GM18507 (cell line): ENCODE measurements at regions not wholly inside any gene's neighbourhood (a gene's known extent, or its start where the extent isn't known, plus 50 kb on each side); places are given as distances from the start of the nearest gene placed in this dataset.
"Not testable (repeated sequence)": the region's sequence is repeated elsewhere in the genome, so short reads cannot be mapped to it uniquely, and the experiment has no call there.

Source experiments
- DNase-seq: peaks from one replicate; pipeline ENCODE4 v3.0.0; 2011; ENCODE audit warnings: low read depth; ENCODE audit not compliant: insufficient read length; ENCODE audit errors: extremely low spot score
- FAIRE-seq: peaks from 2 replicates; lab custom pipeline; 2011; peaks lifted over from hg19 to GRCh38; lab: Jason Lieb, UNC

DNA sequence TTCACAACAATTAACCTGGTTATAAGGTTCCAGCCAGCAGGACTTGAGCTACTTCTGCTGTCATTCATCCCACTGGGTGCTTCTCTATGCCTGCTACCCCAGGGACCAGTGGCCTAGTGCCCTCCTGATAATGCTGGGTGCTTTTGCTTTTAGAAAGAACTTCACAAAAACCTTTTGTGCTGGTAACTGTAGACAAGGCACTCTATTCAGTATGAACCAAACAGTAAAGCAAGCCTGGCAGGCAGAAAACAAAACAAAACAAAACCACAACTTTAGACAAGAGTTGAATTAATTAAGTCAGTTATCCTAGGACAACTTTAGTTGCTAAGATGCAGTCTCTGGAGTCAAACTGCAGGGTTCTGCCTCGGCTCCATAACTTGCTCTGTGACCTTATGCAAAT, 61.9 kb upstream of the ADGRL2 start:
- no peak for DNase-seq
- FAIRE-seq, result no peak

DNA sequence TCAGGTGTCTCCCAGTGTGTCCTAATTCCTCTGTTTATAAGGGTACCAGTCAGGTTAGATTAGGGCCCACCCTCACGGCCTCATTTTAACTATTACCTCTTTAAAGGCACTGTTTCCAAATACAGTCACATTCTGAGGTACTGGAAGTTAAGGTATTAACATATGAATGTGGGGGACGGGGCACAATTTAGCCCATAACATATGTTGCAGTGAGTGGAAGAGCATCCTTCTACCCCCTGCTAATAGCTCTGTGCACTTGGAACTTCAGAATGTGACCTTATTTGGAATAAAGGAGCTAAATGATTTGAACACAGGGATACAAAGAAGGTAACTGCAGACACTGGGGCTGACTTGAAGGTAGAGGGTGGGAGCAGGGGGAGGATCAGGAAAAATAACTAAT, 67.3 kb upstream of the ADGRL2 start:
- no peak for FAIRE-seq
- no peak for DNase-seq

DNA sequence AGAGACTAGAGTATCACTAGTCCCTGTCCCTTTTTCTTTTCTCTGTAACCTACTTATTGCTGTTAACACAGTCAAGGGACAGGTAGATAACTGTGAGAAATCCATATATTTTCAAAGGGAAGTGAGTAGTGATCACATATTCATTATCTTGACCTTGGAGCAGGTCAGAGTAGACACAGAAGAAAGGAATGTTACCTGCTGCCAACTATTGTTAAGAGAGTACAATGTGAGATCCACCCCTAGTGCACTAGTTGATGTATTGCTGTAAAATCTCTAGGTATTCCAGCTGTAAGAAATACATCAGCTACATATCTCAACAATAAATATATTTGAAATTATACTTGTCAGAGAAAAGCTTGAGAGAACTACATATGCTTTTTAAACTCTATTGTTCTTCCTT, 68.7 kb upstream of the ADGRL2 start:
- DNase-seq (no peak), FAIRE-seq (no peak)

DNA sequence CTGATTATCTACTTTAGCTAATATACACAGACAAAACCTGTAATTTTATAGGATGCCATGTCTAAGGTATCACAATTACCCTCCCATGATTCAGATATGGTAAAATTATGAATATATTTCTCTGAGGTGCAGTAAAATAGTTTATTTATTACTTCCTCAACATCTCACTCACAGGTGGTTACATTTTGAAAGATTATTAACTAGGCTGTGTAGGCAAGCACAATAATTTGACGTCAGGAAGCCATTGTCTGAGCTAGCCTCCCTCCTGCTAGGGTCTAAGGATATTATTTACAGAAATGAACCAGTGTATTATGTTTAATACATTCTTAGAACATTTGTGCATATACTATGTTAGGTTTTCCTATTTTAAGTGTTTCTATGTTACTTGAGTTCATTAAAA, 69.9 kb upstream of the ADGRL2 start:
- peak; percentile 31 for FAIRE-seq
- no peak for DNase-seq

DNA sequence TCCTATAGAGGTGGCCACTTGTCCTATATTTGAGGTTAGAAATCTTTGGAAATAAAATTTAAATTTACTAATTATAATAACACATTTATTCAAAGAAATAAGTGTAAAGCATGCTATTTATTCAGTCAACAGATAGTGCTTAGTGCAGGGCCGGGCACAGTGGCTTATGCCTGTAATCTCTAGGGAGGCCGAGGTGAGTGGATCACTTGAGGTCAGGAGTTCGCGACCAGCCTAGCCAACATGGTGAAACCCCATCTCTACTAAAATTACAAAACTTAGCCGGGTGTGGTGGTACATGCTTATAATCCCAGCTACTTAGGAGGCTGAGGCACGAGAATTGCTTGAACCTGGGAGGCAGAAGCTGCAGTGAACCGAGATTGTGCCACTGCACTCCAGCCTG, 70.4 kb upstream of the ADGRL2 start:
- not testable (repeated sequence) for DNase-seq, FAIRE-seq

DNA sequence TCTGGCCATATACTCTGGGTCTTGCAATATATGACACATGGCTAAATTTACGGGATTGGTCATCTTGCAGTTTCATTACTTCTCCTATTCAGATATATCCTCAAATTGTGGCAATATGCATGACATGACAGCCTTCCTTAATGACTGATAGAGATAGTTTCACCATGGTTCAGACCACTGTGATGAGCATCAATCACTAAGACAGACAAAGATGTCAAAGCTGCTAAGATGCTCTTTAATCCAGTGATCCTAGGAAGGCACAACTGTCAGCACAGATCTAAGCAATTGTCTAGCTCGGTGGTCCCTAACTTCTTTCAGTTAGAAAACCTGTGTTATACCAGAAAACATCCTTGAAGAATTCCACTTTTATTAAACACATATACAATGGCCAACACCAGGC, 70.9 kb upstream of the ADGRL2 start:
- DNase-seq (no peak), FAIRE-seq (no peak)

DNA sequence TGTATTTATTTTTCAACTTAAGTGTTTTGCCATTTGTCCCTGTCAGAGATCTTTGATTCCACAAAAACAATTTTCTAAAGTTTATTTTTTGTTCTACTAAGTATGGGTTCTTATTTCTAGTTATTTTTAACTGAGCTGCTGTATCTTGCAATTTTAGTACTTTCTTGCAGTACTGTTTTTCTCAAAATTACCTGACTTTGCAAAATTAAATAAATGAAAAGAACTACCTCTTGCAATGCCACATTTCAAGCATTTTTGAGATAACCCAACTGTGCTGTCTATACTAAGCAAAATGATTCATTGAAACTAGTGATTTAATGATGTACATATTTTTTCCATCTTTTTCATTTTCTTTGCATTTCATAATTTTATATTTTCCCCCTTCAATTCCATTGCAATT, 71.5 kb upstream of the ADGRL2 start:
- FAIRE-seq (no peak), DNase-seq (no peak)

DNA sequence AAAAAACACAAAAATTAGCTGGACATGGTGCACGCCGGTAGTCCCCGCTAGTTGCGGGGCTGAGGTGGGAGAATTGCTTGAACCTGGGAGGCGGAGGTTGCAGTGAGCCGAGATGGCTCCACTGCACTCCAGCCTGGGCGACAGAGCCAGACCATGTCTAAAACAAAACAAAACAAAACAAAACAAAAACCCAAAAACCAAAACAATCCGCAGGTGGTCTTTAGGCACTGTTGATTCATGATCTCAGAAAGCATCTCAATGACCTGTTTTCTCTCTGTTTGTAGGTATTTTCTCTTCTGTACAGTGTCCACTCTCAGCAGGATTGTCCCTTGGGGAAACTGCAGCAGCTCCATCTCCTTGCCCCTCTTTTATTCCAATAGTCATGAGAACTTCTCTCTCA, 74.9 kb upstream of the ADGRL2 start:
- FAIRE-seq (no peak), DNase-seq (no peak)

DNA sequence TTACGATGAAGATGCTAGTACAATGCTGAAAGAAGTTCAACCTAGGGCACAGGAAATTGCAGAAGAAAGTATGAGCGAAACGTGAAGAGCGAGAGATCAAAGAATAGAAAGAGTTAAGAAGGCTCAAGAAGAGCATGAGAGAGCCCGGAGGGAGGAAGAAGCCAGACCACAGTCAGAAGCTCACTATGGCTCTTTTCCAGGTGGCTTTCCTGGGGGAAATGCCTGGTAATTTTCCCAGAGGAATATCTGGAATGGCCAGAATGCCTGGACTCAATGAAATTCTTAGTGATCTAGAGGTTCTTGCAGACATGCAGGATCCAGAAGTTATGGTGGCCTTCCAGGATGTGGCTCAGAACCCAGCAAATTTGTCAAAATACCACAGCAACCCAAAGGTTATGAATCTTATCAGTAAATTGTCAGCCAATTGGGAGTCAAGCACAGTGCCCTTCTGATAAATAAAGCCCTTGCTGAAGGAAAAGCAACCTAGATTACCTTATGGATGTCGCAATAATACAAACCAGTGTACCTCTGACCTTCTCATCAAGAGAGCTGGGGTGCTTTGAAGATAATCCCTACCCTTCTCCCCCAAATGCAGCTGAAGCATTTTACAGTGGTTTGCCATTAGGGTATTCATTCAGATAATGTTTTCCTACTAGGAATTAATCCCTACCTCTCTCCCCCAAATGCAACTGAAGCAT, 78.0 kb upstream of the ADGRL2 start:
- FAIRE-seq, DNase-seq: not testable (repeated sequence)

DNA sequence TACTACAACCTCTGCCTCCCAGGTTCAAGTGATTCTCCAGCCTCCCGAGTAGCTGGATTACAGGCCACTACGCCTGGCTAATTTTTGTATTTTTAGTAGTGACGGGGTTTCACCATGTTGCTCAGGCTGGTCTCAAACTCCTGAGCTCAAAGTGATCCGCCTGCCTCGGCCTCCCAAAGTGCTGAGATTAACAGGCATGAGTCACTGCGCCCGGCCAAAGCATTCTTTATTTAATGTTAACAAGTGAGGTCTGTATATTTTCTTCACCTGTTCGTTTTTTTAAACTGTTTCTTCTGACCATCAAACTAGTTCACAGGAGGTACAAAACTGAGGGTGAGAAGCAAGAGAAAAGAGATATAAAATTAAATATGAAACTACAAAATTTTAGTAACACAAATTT, 80.5 kb upstream of the ADGRL2 start:
- FAIRE-seq, DNase-seq: not testable (repeated sequence)

DNA sequence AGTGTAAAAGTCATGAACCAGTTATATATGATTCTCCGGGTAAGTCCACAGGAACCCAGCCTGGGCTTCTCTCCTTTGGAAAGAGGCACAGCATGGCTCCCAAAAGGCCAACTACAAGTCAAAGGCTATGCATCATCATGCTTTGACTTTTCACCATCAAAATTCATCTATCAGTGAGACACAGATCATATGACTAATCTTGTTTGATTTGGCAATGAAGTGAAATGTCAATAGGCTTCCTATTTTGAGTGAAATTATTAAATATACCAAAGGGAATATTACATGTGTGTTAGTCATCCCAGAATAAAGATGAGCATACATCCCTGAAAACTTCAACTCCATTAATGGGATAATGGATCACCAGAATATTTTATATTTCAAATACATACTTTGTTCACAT, 83.5 kb upstream of the ADGRL2 start:
- DNase-seq (no peak), FAIRE-seq (no peak)

DNA sequence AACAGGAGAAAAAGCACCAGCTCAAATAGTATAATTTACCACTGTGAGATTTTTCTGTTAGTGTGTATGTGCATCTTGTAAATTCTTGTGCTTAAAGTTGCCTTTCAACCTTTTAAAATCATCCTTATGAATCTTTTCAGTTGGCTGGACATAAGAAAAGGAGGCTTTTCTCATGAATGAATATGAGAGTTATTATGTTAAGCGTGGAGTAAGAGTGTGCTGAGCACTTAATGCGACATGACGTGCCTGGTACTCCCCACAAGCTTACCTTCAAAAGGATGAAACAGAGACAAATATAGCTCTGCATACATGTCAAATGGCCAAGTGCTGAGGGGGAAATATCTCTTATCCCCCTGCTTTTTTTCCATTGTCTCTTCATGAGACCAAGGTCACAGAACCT, 85.3 kb upstream of the ADGRL2 start:
- FAIRE-seq, result no peak
- DNase-seq, result no peak

DNA sequence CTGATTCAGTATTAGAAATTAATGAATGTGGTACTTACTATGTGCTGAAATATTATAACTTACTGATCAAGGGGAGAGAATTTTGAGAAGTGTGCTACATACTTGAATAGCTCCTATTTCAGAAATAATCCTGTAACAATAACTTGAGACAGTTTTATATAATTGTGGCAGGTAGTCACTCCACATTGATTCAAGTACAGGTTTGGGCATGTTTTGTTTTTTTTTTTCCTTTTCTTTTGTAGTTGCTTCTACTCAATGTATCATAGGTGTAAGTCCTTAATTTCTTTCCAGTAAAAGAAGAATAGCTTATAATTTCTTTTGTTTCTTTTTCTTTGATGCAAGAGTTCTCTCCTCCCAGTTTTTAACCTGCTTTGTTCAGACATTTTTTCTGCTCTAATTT, 86.1 kb upstream of the ADGRL2 start:
- FAIRE-seq (no peak), DNase-seq (no peak)

DNA sequence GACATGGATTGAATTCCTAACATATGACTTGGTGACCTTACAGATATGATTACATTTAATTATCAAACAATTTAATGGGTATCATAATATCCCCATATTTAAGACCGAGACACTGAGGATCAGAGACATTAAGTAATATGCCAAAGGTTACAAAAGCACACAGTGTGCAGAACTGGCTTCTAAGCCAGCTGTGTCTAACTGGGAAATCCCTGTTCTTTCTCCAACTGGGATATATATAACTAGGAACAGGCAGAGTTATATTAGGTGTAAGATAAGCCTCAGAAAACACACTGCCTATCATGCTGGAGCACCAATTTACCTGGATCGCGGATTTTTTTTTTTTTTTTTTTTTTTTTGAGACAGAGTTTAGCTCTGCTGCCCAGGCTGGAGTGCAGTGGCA, 88.3 kb upstream of the ADGRL2 start:
- DNase-seq, result no peak
- FAIRE-seq, result no peak

DNA sequence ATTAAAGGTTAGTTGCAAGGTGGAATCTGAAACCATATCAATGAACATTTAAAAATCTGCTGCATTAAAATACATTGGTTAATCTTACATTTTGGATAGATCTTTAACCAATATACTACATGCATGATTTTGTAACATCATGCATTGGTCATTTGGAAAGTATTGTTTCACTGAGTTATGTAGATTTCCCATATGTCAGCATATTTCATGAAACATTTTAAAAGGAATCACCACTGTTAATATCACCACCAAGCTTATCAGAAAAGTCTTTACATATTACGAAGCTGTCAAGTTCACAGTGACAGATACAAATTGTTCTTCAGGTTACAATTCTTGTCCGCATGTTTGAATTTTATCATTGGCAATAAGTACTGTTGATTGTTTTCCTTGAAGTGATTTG, 89.9 kb upstream of the ADGRL2 start:
- FAIRE-seq (no peak), DNase-seq (no peak)

DNA sequence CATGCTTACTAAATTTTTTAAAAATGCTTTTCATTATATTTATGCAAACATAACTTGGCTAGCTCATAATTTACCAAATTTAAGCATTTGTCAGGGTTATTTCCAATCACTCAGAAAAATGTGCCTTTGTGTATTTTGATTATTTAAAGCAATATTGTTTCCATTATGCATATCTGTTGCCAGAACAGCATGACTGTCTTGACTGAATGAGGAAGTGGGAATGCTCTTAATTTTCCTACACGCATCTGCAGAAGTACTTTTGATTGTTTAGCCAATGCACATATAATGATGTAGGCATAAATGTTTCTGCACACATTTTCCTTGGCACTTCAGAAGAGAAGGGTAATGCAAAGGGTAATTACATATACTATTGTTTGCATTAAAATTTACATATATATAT, 92.5 kb upstream of the ADGRL2 start:
- DNase-seq, result no peak
- FAIRE-seq, result no peak

DNA sequence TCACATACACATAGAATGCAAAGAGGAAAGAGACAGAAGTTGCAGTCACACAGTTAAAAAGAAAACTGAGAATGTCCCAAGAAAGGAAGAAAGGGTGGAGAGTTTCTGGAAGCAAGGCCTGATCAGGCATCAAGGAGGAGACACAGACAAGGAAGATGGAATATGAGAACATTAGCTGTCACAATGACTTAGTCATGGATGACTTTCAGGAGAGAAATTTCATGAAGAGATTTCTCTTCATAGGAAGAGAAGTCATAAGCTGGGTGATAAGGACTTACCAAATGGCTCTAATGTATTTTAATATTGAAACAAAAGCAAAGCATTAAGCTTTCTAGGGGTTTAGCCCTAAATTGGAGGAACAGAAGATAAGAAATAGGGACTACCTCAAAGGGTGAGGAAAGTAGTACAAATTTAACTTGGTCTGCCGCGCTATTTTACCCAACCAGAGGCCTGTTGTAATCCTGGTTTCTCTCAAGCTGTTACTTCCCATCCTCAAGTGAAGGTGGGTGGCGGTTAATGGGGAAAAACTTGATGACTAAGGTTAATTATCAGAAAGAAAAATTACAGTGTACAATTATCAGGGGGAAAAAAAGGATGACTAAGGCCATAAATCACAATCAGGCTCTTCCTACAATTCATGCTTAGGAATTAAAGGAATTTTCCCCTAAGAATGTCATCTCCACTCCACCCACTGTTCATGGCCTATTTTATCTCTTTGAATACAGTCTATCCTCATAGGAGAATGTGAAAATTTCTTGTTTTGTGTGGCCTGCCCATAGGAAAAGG, 93.9 kb upstream of the ADGRL2 start:
- DNase-seq (no peak), FAIRE-seq (no peak)

DNA sequence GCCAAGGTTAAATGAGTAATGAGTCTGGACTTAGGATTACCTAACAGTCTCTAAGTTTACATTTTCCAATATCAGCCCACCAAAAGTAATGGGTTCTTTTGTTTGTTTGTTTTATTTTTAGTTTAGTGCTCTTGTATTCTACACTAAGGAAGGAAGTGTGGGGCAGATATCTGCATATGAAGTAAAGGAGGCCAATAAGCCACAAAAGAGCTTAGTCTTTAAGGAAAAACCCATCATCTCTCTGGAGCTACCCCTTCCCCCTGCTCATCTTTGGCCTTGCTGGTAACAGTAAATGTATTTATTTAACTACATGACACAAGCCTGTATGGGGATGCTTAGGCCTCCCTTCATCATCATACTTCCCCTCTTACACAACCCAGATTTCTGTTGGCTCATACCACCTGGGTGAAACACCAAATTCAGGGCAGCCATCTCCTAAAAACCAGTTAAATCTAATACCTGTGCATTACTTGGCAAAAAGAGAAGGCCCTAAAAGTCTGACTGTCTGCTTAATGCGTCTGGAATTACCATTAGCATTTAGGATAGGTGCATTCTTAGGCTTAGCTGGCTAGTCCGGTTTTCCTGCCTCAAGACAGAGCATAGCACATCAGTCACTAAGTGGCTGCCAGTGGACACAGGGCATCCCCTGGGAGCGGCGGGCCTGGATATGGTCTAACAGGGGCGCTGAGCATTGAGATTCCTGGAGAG, 96.8 kb upstream of the ADGRL2 start:
- FAIRE-seq, result no peak
- DNase-seq, result no peak

DNA sequence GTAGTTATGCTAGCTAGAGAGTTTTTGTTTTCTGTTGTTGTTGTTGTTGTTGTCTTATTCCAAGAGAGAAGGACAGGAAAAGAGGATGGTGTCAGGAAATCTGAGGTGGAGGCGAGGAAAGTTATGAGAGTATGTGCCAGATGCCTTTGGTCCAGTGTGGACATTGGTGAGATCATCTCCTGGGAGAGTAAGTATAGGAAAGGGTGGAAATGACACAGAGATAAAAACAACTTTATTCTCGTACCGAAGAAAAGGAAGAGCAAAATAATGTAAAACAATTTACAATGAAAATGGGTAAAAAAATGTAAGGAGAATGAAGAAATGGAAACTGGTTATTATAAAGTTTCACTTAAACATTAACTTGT, 97.4 kb upstream of the ADGRL2 start:
- FAIRE-seq, result no peak
- no peak for DNase-seq

DNA sequence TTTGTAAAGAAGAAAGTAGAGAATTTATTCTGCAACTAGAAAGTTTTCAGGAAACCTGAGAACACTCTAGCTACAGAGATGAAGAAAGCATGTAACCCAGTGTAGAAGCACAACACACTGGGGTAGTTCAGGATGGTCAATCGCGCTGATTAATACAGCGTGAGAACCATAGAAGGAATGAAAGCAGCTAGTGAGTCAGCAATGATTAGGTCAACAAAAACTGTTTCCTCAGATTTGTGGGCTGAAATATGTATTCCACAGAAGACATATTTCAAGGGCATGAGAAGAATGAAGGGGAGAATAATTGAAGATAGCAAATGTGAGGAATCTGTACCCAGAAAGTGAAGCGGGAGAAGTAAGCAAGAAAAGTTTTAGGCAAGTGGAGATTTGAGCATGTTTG, 97.8 kb upstream of the ADGRL2 start:
- FAIRE-seq, result no peak
- DNase-seq, result no peak
